OCI-LY7 (cell line): ENCODE measurements at regions not wholly inside any gene's neighbourhood (a gene's known extent, or its start where the extent isn't known, plus 50 kb on each side); places are given as distances from the start of the nearest gene placed in this dataset.

Source experiments
- BruUV-seq: library from RNA; stranded (reverse); fragments of 400-500 nt; replicated peaks from 2 replicates; lab custom pipeline; 2021; lab: Mats Ljungman, UMichigan
- CTCF ChIA-PET: fragments of 300-600 bp; sonication (Branson Sonifier 250); formaldehyde crosslinking; loops from one replicate; lab custom pipeline; 2022; ENCODE audit warnings: antibody characterized with exemption; ENCODE audit not compliant: unreplicated experiment; lab: Charles Lee
- POLR2A ChIA-PET: fragments of 300-600 bp; sonication (Branson Sonifier 250); formaldehyde crosslinking; loops from one replicate; lab custom pipeline; 2022; ENCODE audit warnings: antibody characterized with exemption; lab: Charles Lee
- DNase-seq: peaks from one replicate; pipeline ENCODE4 v3.0.0-alpha.2; 2015; ENCODE audit warnings: low spot score
- H2AFZ ChIP-seq: fragments of 200-600 bp; sonication (generic), shearing (Covaris generic); 2 replicates; pipeline ENCODE4 v1.6.1; 2014; ENCODE audit warnings: mild to moderate bottlenecking, antibody characterized with exemption, low read length, moderate library complexity
- H3K27ac ChIP-seq: fragments of 200-600 bp; sonication (generic); 2 replicates; pipeline ENCODE4 v1.5.1; 2014; ENCODE audit warnings: mixed run types, low read depth, mild to moderate bottlenecking, moderate library complexity, low read length, inconsistent platforms; ENCODE audit not compliant: poor library complexity, severe bottlenecking
- H3K36me3 ChIP-seq: fragments of 200-600 bp; sonication (generic); 2 replicates; pipeline ENCODE4 v1.6.1; 2014; ENCODE audit warnings: mild to moderate bottlenecking, antibody characterized with exemption, low read length, moderate library complexity, mixed read lengths; ENCODE audit not compliant: insufficient read depth
- H3K4me1 ChIP-seq: fragments of 200-600 bp; sonication (generic); 2 replicates; pipeline ENCODE4 v1.5.1; 2014; ENCODE audit warnings: mild to moderate bottlenecking, low read length; ENCODE audit not compliant: insufficient read depth, poor library complexity, severe bottlenecking
- H3K4me2 ChIP-seq: fragments of 200-600 bp; sonication (generic); 2 replicates; pipeline ENCODE4 v1.6.1; 2014; ENCODE audit warnings: mild to moderate bottlenecking, low read length
- H3K4me3 ChIP-seq: fragments of 200-600 bp; sonication (generic); 2 replicates; pipeline ENCODE4 v1.5.1; 2014; ENCODE audit warnings: mild to moderate bottlenecking, low read depth, low read length; ENCODE audit not compliant: poor library complexity, severe bottlenecking
- H3K79me2 ChIP-seq: fragments of 200-600 bp; sonication (generic); 2 replicates; pipeline ENCODE4 v1.6.1; 2016; ENCODE audit warnings: low read depth, mild to moderate bottlenecking, low read length, moderate library complexity, mixed read lengths; ENCODE audit not compliant: insufficient read depth
- H3K9me2 ChIP-seq: fragments of 200-600 bp; sonication (generic); 2 replicates; pipeline ENCODE4 v1.6.1; 2016; ENCODE audit warnings: mild to moderate bottlenecking, low read length, mixed read lengths; ENCODE audit not compliant: insufficient read depth
- H3K9me3 ChIP-seq: fragments of 200-600 bp; sonication (generic); 2 replicates; pipeline ENCODE4 v1.6.1; 2014; ENCODE audit warnings: mild to moderate bottlenecking, mixed run types, low read length, mixed read lengths
- H4K20me1 ChIP-seq: fragments of 200-600 bp; sonication (generic); 2 replicates; pipeline ENCODE4 v1.6.1; 2014; ENCODE audit warnings: mild to moderate bottlenecking, antibody characterized with exemption, low read length, moderate library complexity, mixed read lengths; ENCODE audit not compliant: insufficient read depth
- CTCF ChIP-seq: fragments of 200-600 bp; sonication (generic); conservative IDR thresholded peaks from 2 replicates; pipeline ENCODE4 v1.5.1; 2014; ENCODE audit warnings: mild to moderate bottlenecking, antibody characterized with exemption, low read length, moderate library complexity, mixed read lengths
- EZH2phosphoT487 ChIP-seq: fragments of 200-600 bp; sonication (generic); IDR thresholded peaks from 2 replicates; pipeline ENCODE4 v1.6.1; 2018; ENCODE audit warnings: low read depth, borderline replicate concordance, mild to moderate bottlenecking, mixed run types, antibody characterized with exemption, low read length, moderate library complexity, mixed read lengths
- intact Hi-C: fragments of 100-400 bp; cut with micrococcal nuclease; formaldehyde crosslinking; loops from one replicate; pipeline ENCODE4 v1.10.0; 2022; ENCODE audit not compliant: unreplicated experiment

- Histone ChIP-seq H2AFZ (no peak overlapping the region), H3K9me2 (no peaks in the 10 kb centered on the region), H3K27ac (no peak overlapping the region), H3K4me2 (no peak overlapping the region), H3K79me2 (no peaks in the 10 kb centered on the region), H3K4me3 (no peak overlapping the region), H4K20me1 (no peaks in the 10 kb centered on the region), H3K4me1 (no peaks in the 10 kb centered on the region), H3K36me3 (no peaks in the 10 kb centered on the region), H3K9me3 (no peaks in the 10 kb centered on the region)
- CTCF ChIA-PET: no interaction called here
- intact Hi-C loops: no loop called here
- no TSS peak for BruUV-seq
- POLR2A ChIA-PET: interaction anchor here (0.8 kb wide), 1 partner anchor 31 kb away, joined by 3 read pairs; no protein-coding TSS in a partner anchor
- TF ChIP-seq CTCF: no peak
- no peak for TF ChIP-seq EZH2phosphoT487
- no peak for DNase-seq
Observed at GRCh38 chr5:74446725-74447241, 193.7 kb downstream of the ENC1 start.

DNA sequence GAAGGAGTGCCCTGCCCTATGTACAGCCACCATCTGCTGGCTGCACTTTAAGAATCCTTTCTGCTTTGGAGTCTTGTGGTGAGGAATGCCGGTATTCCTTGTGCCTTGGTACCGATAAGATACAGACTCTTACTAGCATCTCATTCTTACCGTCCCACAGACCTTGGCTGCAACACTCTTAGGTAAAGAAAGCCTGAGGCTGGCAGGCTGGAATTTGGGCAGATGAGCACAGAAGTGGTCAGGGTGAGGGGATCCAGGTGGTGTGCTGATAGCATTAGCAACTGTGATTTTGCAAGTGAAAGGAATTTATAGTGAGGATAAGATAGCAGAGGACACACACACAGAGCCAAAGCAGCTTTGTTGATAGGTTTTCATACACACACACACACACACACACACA, 198.1 kb downstream of the ENC1 start:
- ChIA-PET POLR2A (interaction anchor here (0.6 to 0.9 kb wide), 3 partner anchors 8 to 586 kb away, joined by 3 read pairs; no protein-coding TSS in a partner anchor), CTCF (no interaction called here)
- H3K27ac ChIP-seq: no peak overlapping the region
- no TSS peak for BruUV-seq
- no peaks in the 10 kb centered on the region for H3K9me2 ChIP-seq
- H3K79me2 ChIP-seq: no peaks in the 10 kb centered on the region
- no peaks in the 10 kb centered on the region for H3K36me3 ChIP-seq
- H3K9me3 ChIP-seq: no peaks in the 10 kb centered on the region
- no peaks in the 10 kb centered on the region for H3K4me1 ChIP-seq
- TF ChIP-seq EZH2phosphoT487 (no peak), CTCF (no peak)
- intact Hi-C loops: no loop called here
- H2AFZ ChIP-seq: no peak overlapping the region
- H4K20me1 ChIP-seq: no peaks in the 10 kb centered on the region
- no peak for DNase-seq
- no peak overlapping the region for H3K4me3 ChIP-seq
- no peak overlapping the region for H3K4me2 ChIP-seq

DNA sequence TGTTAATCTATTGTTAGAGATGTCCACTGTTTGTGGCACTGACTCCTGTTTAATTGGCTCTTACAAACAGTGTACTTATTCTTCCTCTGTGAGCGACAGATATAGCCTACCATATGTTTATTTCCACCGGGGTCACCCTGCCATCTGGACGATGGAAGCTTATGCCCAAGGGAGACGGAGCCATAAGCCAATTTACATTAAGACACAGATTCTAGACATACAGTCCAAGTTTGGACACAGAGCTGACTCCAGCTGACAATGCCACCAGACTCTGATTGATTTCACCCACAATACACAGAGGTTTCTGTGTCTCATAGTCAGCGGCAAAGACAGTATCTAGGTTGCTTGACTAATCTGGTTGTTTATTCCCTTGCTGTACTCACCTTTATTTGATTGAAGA, 198.9 kb downstream of the ENC1 start:
- POLR2A ChIA-PET: no interaction called here
- CTCF ChIA-PET: no interaction called here

More for the DNA sequence above, 198.9 kb downstream of the ENC1 start:
- H3K9me3 ChIP-seq: no peaks in the 10 kb centered on the region
- no peak overlapping the region for H3K27ac ChIP-seq
- BruUV-seq: no TSS peak
- no peak overlapping the region for H3K4me2 ChIP-seq
- H3K9me2 ChIP-seq: no peaks in the 10 kb centered on the region
- no peak for TF ChIP-seq EZH2phosphoT487
- no peak for TF ChIP-seq CTCF
- H2AFZ ChIP-seq: no peak overlapping the region
- no peaks in the 10 kb centered on the region for H3K79me2 ChIP-seq
- no peaks in the 10 kb centered on the region for H3K36me3 ChIP-seq
- H3K4me1 ChIP-seq: no peaks in the 10 kb centered on the region
- no peaks in the 10 kb centered on the region for H4K20me1 ChIP-seq
- no peak for DNase-seq
- intact Hi-C loops: no loop called here
- no peak overlapping the region for H3K4me3 ChIP-seq
